SK-N-SH (cell line): ENCODE measurements at regions not wholly inside any gene's neighbourhood (a gene's known extent, or its start where the extent isn't known, plus 50 kb on each side); places are given as distances from the start of the nearest gene placed in this dataset.

Source experiments
- CTCF ChIA-PET: fragments of 300-600, 350-600 bp; formaldehyde crosslinking; extraction: SDS; loops from one replicate; lab custom pipeline; 2021; lab: Yijun Ruan, JAX
- POLR2A ChIA-PET: fragments of 350-600 bp; sonication (Branson Sonifier 250); formaldehyde crosslinking; extraction: SDS; loops from one replicate; lab custom pipeline; 2020; ENCODE audit warnings: antibody characterized with exemption, inconsistent platforms; lab: Yijun Ruan, JAX
- DNase-seq: peaks from one replicate; pipeline ENCODE4 v3.0.0; 2012
- H2AFZ ChIP-seq: fragments of 200-600 bp; sonication (generic); 2 replicates; pipeline ENCODE4 v1.8.1; 2016; ENCODE audit warnings: antibody characterized with exemption, mild to moderate bottlenecking, low read depth
- H3F3A ChIP-seq: fragments of 200-600 bp; sonication (generic); replicated peaks from 2 replicates; pipeline ENCODE3; 2016; ENCODE audit warnings: antibody characterized with exemption, mild to moderate bottlenecking; ENCODE audit not compliant: insufficient read depth
- H3K27ac ChIP-seq, 2 experiments: fragments of 200-500 bp in 1 of 2; fragments of 200-600 bp in 1 of 2; sonication (Bioruptor generic) in 1 of 2; sonication (generic), shearing (Covaris generic) in 1 of 2; 2 replicates each; pipeline versions ENCODE4 v1.5.1 to v1.6.1; 2014 to 2016; ENCODE audit warnings: low read depth in 2 of 2, inconsistent platforms in 1 of 2, low read length in 1 of 2, mild to moderate bottlenecking in 1 of 2, mixed read lengths in 1 of 2
- H3K27me3 ChIP-seq: fragments of 200-600 bp; sonication (generic), shearing (Covaris generic); 2 replicates; pipeline ENCODE4 v1.6.1; 2016; ENCODE audit warnings: mixed run types; ENCODE audit not compliant: insufficient read depth
- H3K36me3 ChIP-seq, 2 experiments: fragments of 200-500 bp in 1 of 2; fragments of 200-600 bp in 1 of 2; sonication (Bioruptor generic) in 1 of 2; sonication (generic) in 1 of 2; replicated peaks in 1 of 2; 2 replicates each; pipeline versions ENCODE3 to v1.5.1; 2014 to 2016; ENCODE audit warnings: low read length in 1 of 2, mild to moderate bottlenecking in 1 of 2; ENCODE audit not compliant: insufficient read depth in 2 of 2, control insufficient read depth in 1 of 2
- H3K4me1 ChIP-seq, 2 experiments: fragments of 200-500 bp in 1 of 2; fragments of 200-600 bp in 1 of 2; sonication (Bioruptor generic) in 1 of 2; sonication (generic), shearing (Covaris generic) in 1 of 2; 2 replicates each; pipeline versions ENCODE4 v1.5.1 to v1.6.1; 2014 to 2016; ENCODE audit warnings: low read depth in 1 of 2, low read length in 1 of 2, mixed run types in 1 of 2; ENCODE audit not compliant: insufficient read depth in 2 of 2, control insufficient read depth in 1 of 2
- H3K4me2 ChIP-seq: fragments of 200-600 bp; sonication (generic), shearing (Covaris generic); 2 replicates; pipeline ENCODE4 v1.6.1; 2017; ENCODE audit warnings: mixed run types
- H3K4me3 ChIP-seq, 2 experiments: fragments of 200-500 bp in 1 of 2; fragments of 200-600 bp in 1 of 2; sonication (Bioruptor generic) in 1 of 2; sonication (generic), shearing (Covaris generic) in 1 of 2; 2 replicates each; pipeline versions ENCODE4 v1.5.1 to v1.8.1; 2014 to 2016; ENCODE audit warnings: low read depth in 2 of 2, inconsistent platforms in 1 of 2, low read length in 1 of 2, mild to moderate bottlenecking in 1 of 2, mixed read lengths in 1 of 2, moderate library complexity in 1 of 2
- H3K79me2 ChIP-seq: fragments of 200-600 bp; sonication (generic); 2 replicates; pipeline ENCODE4 v1.8.1; 2017; ENCODE audit warnings: mild to moderate bottlenecking; ENCODE audit not compliant: insufficient read depth
- H3K9ac ChIP-seq: fragments of 200-600 bp; sonication (generic); 2 replicates; pipeline ENCODE4 v1.6.1; 2017; ENCODE audit warnings: mixed run types
- H3K9me2 ChIP-seq: fragments of 200-600 bp; sonication (generic); 2 replicates; pipeline ENCODE4 v1.6.1; 2017; ENCODE audit warnings: mixed run types
- H3K9me3 ChIP-seq: fragments of 200-600 bp; sonication (generic); 2 replicates; pipeline ENCODE4 v1.6.1; 2017; ENCODE audit warnings: mixed run types, mild to moderate bottlenecking, moderate library complexity
- H4K20me1 ChIP-seq: fragments of 200-600 bp; sonication (generic); 2 replicates; pipeline ENCODE4 v1.6.1; 2017; ENCODE audit warnings: mild to moderate bottlenecking, mixed run types; ENCODE audit not compliant: insufficient read depth
- ELF1 ChIP-seq: IDR thresholded peaks from 2 replicates; pipeline ENCODE4 v1.4.0; 2012
- EZH2phosphoT487 ChIP-seq: fragments of 200-600 bp; sonication (generic); IDR thresholded peaks from 2 replicates; pipeline ENCODE4 v1.6.1; 2017; ENCODE audit warnings: low read depth, mixed run types, mild to moderate bottlenecking, antibody characterized with exemption, moderate library complexity, borderline replicate concordance
- FOXM1 ChIP-seq: IDR thresholded peaks from 2 replicates; pipeline ENCODE4 v1.4.0; 2012; ENCODE audit warnings: low read depth, mild to moderate bottlenecking
- GABPA ChIP-seq: IDR thresholded peaks from 2 replicates; pipeline ENCODE4 v1.4.0; 2012; ENCODE audit warnings: low read depth, mild to moderate bottlenecking
- GATA2 ChIP-seq: sonication (generic); formaldehyde crosslinking; IDR thresholded peaks from 2 replicates; pipeline ENCODE4 v1.5.0; 2020; ENCODE audit warnings: mild to moderate bottlenecking, missing genetic modification reagents
- MEF2A ChIP-seq: IDR thresholded peaks from 2 replicates; pipeline ENCODE4 v1.4.0; 2012; ENCODE audit warnings: low read depth, borderline replicate concordance
- MXI1 ChIP-seq: IDR thresholded peaks from 2 replicates; pipeline ENCODE4 v1.6.1; 2012; ENCODE audit warnings: mild to moderate bottlenecking, low read depth, low read length, improper control_type of control experiment
- NFIC ChIP-seq: IDR thresholded peaks from 2 replicates; pipeline ENCODE4 v1.4.0; 2012; ENCODE audit warnings: borderline replicate concordance
- NRF1 ChIP-seq: IDR thresholded peaks from 2 replicates; pipeline ENCODE4 v1.6.1; 2012; ENCODE audit warnings: low read depth, mild to moderate bottlenecking, low read length
- RCOR1 ChIP-seq: fragments of 150-350 bp; IDR thresholded peaks from 2 replicates; pipeline ENCODE4 v1.6.1; 2017; ENCODE audit warnings: antibody characterized with exemption, low read length
- RFX5 ChIP-seq: IDR thresholded peaks from 2 replicates; pipeline ENCODE4 v1.6.1; 2012; ENCODE audit warnings: mild to moderate bottlenecking, improper control_type of control experiment, low read length
- SIN3A ChIP-seq: IDR thresholded peaks from 2 replicates; pipeline ENCODE4 v1.6.1; 2012; ENCODE audit warnings: low read depth, mild to moderate bottlenecking, low read length, moderate library complexity, borderline replicate concordance
- SMC3 ChIP-seq: IDR thresholded peaks from 2 replicates; pipeline ENCODE4 v1.6.1; 2012; ENCODE audit warnings: low read depth, low read length, improper control_type of control experiment
- TAF1 ChIP-seq: IDR thresholded peaks from 2 replicates; pipeline ENCODE4 v1.6.1; 2012; ENCODE audit warnings: low read depth, mild to moderate bottlenecking, low read length, moderate library complexity, borderline replicate concordance
- TCF12 ChIP-seq: IDR thresholded peaks from 2 replicates; pipeline ENCODE4 v1.4.0; 2012
- YY1 ChIP-seq: IDR thresholded peaks from 2 replicates; pipeline ENCODE4 v1.4.0; 2012; ENCODE audit warnings: low read depth, mild to moderate bottlenecking
- WGBS: methylation state at CpG from one replicate; pipeline ENCODE4 v1.1.6; 2017; ENCODE audit warnings: low lambda C conversion rate; 5-methylcytosine and 5-hydroxymethylcytosine counted together
- TF ChIP-seq, protein P1 (sequence below): fragments of 200-600 bp; sonication (generic); IDR thresholded peaks from 2 replicates; pipeline ENCODE4 v1.6.1; 2017; ENCODE audit warnings: antibody characterized with exemption, mild to moderate bottlenecking, moderate library complexity
- TF ChIP-seq, protein P2 (sequence below): IDR thresholded peaks from 2 replicates; pipeline ENCODE4; 2012
- TF ChIP-seq, protein P3 (sequence below): IDR thresholded peaks from 2 replicates; pipeline ENCODE4 v1.4.0; 2012; ENCODE audit warnings: low read depth, borderline replicate concordance
- TF ChIP-seq, protein P4 (sequence below): IDR thresholded peaks from 2 replicates; pipeline ENCODE4 v1.4.0; 2012; ENCODE audit warnings: low read depth
- TF ChIP-seq, protein P5 (sequence below): fragments of 150-350 bp; IDR thresholded peaks from 2 replicates; pipeline ENCODE4 v1.6.1; 2017; ENCODE audit warnings: antibody characterized with exemption, low read length, low read depth, borderline replicate concordance

DNA sequence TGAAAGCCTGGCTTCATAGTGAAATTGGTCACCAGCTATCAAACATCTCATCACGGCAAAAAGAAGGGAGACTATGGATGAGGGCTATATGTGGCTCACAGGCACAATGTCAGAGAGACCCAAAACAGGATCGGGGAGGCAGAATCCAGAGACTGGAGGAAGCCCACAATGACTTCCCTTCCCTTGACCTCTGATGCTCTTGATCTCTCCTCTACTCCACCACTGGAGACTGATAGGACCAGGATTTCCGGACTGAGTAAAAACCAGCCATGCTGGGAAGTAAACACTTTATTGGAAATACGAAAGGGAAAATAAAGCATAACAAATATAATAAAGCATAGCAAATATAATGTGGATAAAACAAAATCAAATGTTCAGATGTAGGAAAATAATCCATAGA, 597.3 kb downstream of the UTRN start (continued):
- TF ChIP-seq, protein P1, sequence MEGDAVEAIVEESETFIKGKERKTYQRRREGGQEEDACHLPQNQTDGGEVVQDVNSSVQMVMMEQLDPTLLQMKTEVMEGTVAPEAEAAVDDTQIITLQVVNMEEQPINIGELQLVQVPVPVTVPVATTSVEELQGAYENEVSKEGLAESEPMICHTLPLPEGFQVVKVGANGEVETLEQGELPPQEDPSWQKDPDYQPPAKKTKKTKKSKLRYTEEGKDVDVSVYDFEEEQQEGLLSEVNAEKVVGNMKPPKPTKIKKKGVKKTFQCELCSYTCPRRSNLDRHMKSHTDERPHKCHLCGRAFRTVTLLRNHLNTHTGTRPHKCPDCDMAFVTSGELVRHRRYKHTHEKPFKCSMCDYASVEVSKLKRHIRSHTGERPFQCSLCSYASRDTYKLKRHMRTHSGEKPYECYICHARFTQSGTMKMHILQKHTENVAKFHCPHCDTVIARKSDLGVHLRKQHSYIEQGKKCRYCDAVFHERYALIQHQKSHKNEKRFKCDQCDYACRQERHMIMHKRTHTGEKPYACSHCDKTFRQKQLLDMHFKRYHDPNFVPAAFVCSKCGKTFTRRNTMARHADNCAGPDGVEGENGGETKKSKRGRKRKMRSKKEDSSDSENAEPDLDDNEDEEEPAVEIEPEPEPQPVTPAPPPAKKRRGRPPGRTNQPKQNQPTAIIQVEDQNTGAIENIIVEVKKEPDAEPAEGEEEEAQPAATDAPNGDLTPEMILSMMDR = no peak
- TF ChIP-seq, protein P2, sequence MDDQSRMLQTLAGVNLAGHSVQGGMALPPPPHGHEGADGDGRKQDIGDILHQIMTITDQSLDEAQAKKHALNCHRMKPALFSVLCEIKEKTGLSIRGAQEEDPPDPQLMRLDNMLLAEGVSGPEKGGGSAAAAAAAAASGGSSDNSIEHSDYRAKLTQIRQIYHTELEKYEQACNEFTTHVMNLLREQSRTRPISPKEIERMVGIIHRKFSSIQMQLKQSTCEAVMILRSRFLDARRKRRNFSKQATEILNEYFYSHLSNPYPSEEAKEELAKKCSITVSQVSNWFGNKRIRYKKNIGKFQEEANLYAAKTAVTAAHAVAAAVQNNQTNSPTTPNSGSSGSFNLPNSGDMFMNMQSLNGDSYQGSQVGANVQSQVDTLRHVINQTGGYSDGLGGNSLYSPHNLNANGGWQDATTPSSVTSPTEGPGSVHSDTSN = no peak
- TF ChIP-seq, protein P3, sequence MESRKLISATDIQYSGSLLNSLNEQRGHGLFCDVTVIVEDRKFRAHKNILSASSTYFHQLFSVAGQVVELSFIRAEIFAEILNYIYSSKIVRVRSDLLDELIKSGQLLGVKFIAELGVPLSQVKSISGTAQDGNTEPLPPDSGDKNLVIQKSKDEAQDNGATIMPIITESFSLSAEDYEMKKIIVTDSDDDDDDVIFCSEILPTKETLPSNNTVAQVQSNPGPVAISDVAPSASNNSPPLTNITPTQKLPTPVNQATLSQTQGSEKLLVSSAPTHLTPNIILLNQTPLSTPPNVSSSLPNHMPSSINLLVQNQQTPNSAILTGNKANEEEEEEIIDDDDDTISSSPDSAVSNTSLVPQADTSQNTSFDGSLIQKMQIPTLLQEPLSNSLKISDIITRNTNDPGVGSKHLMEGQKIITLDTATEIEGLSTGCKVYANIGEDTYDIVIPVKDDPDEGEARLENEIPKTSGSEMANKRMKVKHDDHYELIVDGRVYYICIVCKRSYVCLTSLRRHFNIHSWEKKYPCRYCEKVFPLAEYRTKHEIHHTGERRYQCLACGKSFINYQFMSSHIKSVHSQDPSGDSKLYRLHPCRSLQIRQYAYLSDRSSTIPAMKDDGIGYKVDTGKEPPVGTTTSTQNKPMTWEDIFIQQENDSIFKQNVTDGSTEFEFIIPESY = no peak
- TF ChIP-seq FOXM1 (no peak), RFX5 (no peak), NFIC (no peak), RCOR1 (no peak), SIN3A (no peak), ELF1 (no peak), GATA2 (CRISPR knock-in tag) (no peak)
- TF ChIP-seq, protein P4, sequence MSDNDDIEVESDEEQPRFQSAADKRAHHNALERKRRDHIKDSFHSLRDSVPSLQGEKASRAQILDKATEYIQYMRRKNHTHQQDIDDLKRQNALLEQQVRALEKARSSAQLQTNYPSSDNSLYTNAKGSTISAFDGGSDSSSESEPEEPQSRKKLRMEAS = no peak

DNA sequence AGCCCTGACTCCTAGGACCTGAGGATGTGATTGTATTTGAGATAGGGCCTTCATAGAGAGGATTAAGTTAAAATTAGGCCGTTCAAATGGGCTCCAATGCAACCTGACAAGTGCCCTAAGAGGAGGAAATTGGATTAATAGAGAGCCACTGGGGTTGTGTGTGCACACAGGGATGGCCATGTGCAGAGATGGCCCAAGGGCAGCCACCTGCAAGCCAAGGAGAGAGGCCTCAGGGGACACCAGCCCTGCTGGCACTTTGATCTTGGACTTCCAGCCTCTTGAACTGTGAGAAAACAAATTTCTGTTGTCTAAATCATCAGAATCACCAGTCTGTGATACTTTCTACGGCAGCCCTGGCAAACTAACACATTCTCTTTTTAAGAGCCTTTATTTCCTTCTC, 598.8 kb downstream of the UTRN start:
- Histone ChIP-seq H3K4me1 (peaks cover 0 to 12% of the 10 kb centered on the region in 2 experiments; a peak in 2 of 4 replicates), H3K9ac (no peak overlapping the region), H3K4me3 (no peak overlapping the region), H3K79me2 (no peaks in the 10 kb centered on the region), H3K36me3 (no peaks in the 10 kb centered on the region), H4K20me1 (no peaks in the 10 kb centered on the region), H3K27me3 (no peaks in the 10 kb centered on the region), H3F3A (no peaks in the 10 kb centered on the region), H3K27ac (no peak overlapping the region), H3K4me2 (no peak overlapping the region), H3K9me2 (no peaks in the 10 kb centered on the region), H3K9me3 (no peaks in the 10 kb centered on the region), H2AFZ (no peak overlapping the region)
- ChIA-PET CTCF (no interaction called here), POLR2A (no interaction called here)
- no peak for DNase-seq
- TF ChIP-seq TCF12 (no peak), SMC3 (no peak), EZH2phosphoT487 (no peak), GABPA (no peak), YY1 (no peak), TAF1 (no peak), RCOR1 (no peak), MXI1 (no peak), NRF1 (no peak), MEF2A (no peak)
- TF ChIP-seq, protein P3 = no peak
- TF ChIP-seq, protein P2 = no peak
- TF ChIP-seq, protein P5, sequence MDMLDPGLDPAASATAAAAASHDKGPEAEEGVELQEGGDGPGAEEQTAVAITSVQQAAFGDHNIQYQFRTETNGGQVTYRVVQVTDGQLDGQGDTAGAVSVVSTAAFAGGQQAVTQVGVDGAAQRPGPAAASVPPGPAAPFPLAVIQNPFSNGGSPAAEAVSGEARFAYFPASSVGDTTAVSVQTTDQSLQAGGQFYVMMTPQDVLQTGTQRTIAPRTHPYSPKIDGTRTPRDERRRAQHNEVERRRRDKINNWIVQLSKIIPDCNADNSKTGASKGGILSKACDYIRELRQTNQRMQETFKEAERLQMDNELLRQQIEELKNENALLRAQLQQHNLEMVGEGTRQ = no peak
- WGBS = 26% methylated on average over 2 of the region's 2 CpGs
